ENCODE measurements at regions not wholly inside any gene's neighbourhood (a gene's known extent, or its start where the extent isn't known, plus 50 kb on each side); places are given as distances from the start of the nearest gene placed in this dataset.

DNA sequence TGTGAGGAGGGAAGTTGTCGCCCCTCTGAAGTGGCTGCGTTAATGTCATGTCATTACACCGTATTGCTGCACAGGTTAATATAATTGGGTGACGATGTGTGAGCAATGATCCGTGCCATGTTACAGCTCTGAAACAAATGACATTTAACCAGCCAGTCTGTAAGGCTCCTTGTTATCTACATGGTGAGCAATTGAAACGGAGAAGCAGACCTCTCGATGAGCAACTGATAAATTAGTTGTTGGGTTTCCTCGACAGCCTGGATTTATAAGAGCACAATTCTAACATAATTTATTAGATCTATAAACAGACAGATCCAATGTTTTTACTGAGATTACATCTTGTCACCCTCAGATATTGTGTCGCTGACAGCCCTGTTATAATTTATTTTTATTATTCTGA, 49.9 kb upstream of the MAFB start:
- DNase-seq (ENCODE audit: low spot score): no peak
- in situ Hi-C loops (cut with MboI; ENCODE audit: low pct_unique_long_range_greater_than_20kb, low sequenced_read_pairs, unreplicated experiment): loop anchor here (25.0 kb wide), 1 partner anchor 198 kb away; no protein-coding TSS in a partner anchor
- TF ChIP-seq, protein P1, sequence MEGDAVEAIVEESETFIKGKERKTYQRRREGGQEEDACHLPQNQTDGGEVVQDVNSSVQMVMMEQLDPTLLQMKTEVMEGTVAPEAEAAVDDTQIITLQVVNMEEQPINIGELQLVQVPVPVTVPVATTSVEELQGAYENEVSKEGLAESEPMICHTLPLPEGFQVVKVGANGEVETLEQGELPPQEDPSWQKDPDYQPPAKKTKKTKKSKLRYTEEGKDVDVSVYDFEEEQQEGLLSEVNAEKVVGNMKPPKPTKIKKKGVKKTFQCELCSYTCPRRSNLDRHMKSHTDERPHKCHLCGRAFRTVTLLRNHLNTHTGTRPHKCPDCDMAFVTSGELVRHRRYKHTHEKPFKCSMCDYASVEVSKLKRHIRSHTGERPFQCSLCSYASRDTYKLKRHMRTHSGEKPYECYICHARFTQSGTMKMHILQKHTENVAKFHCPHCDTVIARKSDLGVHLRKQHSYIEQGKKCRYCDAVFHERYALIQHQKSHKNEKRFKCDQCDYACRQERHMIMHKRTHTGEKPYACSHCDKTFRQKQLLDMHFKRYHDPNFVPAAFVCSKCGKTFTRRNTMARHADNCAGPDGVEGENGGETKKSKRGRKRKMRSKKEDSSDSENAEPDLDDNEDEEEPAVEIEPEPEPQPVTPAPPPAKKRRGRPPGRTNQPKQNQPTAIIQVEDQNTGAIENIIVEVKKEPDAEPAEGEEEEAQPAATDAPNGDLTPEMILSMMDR (IDR thresholded peaks at IDR 0.05; ENCODE audit: extremely low read depth, insufficient read depth, missing control alignments): no peak

DNA sequence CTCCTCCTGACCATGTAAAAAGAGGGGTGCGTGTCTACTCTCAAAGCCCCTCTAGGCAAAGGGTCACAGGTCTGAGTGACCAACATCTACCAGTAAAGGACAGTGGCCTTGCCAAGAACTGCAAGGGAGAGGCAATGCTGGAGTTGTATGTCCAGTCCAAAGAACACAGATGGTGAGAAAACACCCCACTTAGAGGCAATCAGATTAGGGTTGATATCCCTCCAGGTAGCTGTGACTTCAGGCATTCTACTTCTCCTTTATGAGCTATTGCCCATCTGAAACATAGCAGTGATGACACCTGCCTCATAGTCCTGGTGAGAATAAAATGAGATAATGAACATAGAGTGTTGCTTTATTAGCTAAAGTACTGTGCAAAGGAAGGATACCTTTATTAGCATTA, 50.8 kb upstream of the MAFB start:
- in situ Hi-C loops (cut with MboI; ENCODE audit: low pct_unique_long_range_greater_than_20kb, low sequenced_read_pairs, unreplicated experiment): loop anchor here (25.0 kb wide), 1 partner anchor 197 kb away; no protein-coding TSS in a partner anchor
- no peak for DNase-seq (ENCODE audit: low spot score)
- TF ChIP-seq, protein P1 (IDR thresholded peaks at IDR 0.05; ENCODE audit: extremely low read depth, insufficient read depth, missing control alignments): no peak

DNA sequence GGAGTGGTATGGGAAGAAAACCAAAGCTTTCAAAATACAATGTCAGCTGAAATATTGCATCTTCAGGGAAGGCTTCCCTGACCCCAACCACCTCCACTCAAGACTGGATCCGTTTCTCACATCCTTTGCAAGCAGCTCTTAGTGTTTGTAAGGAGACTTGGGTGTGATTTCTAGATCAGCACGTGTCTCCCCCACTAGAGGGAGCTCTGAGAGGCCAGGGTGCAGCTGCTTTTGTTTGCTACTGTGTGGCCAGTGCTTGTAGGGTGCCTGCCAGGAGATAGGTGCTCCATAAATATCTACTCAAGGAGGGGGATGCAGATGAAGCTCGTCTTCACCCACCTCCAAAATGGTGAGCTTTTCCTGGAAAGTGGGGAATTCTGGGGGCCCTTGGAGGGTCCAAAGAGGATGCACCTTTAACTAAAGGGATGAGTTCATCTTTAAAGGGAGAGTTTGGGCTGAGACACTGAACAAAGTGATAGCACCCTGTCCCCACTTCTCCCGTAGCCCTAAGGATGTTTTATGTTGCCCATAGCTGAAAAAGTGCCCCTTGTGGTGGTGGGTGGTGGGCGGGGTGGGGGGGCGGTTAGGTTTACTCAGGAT, 52.6 kb upstream of the MAFB start:
- DNase-seq (ENCODE audit: low spot score): peak; percentile 58
- TF ChIP-seq, protein P1 (IDR thresholded peaks at IDR 0.05; ENCODE audit: extremely low read depth, insufficient read depth, missing control alignments): peak; percentile 68
- in situ Hi-C loops (cut with MboI; ENCODE audit: low pct_unique_long_range_greater_than_20kb, low sequenced_read_pairs, unreplicated experiment): loop anchor here (25.0 kb wide), 1 partner anchor 196 kb away; no protein-coding TSS in a partner anchor

GRCh38 chr20:40743141-40743775, 54.2 kb upstream of the MAFB start:
- in situ Hi-C loops (cut with MboI; ENCODE audit: low pct_unique_long_range_greater_than_20kb, low sequenced_read_pairs, unreplicated experiment): loop anchor here (25.0 kb wide), 1 partner anchor 194 kb away; no protein-coding TSS in a partner anchor
- TF ChIP-seq, protein P1 (IDR thresholded peaks at IDR 0.05; ENCODE audit: extremely low read depth, insufficient read depth, missing control alignments): no peak

GRCh38 chr20:40744072-40744817, 55.2 kb upstream of the MAFB start:
- in situ Hi-C loops (cut with MboI; ENCODE audit: low pct_unique_long_range_greater_than_20kb, low sequenced_read_pairs, unreplicated experiment): loop anchor here (25.0 kb wide), 1 partner anchor 193 kb away; no protein-coding TSS in a partner anchor
- no peak for DNase-seq (ENCODE audit: low spot score)
- TF ChIP-seq, protein P1 (IDR thresholded peaks at IDR 0.05; ENCODE audit: extremely low read depth, insufficient read depth, missing control alignments): no peak

More at GRCh38 chr20:40743141-40743775, 54.2 kb upstream of the MAFB start:
- DNase-seq (ENCODE audit: low spot score): no peak

GRCh38 chr20:40744818-40745175, 55.8 kb upstream of the MAFB start:
- TF ChIP-seq, protein P1 (IDR thresholded peaks at IDR 0.05; ENCODE audit: extremely low read depth, insufficient read depth, missing control alignments): no peak
- in situ Hi-C loops (cut with MboI; ENCODE audit: low pct_unique_long_range_greater_than_20kb, low sequenced_read_pairs, unreplicated experiment): loop anchor here (25.0 kb wide), 1 partner anchor 193 kb away; no protein-coding TSS in a partner anchor
- no peak for DNase-seq (ENCODE audit: low spot score)
